Lung microvascular endothelial cell (primary cell): ENCODE measurements at regions not wholly inside any gene's neighbourhood (a gene's known extent, or its start where the extent isn't known, plus 50 kb on each side); places are given as distances from the start of the nearest gene placed in this dataset.

Source experiments
- DNase-seq, 2 donors: peaks; one replicate each; pipeline versions ENCODE4 v3.0.0 to v3.0.0-alpha.2; 2010; ENCODE audit warnings: low read depth in 2 of 2

DNA sequence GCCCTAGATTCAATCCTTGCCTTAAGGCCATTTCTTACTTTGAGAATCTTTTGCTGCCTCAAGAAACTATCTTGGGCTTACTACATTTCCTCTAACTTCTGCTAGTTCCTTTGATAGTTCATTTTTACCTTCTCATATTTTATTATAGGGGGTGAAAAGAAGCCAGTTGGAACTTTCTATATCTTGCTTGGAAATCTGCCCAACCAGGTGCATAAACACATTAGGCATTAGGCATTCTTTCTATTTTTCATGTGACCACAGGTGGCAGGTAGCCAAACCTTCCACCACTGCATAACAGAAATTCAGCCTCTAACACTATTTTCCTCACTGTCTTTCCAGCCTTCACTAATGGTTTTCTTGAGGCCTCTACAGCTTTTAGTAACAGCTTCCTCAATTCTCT is 300.0 kb upstream of the SP8 start:
- DNase-seq: peak in 1 of 2 donors; percentile 8

DNA sequence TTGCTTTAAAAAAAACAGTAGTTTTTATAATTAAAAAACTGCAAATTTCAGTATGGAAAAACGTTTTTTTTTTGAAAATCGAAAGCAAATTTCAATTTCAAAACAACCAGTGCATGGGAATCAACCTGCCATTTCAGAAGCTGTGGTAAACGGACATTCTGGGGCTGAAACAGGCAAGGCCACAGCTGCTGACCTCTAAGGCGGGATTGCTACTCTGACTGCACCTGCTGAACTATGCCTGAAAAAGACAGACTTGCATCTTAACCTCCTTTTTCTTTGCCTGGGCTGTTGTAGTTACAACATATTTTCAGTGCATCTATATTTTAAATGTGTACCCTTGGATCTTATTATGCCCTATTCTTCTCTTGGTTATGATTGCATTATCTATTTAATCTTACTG is 303.0 kb upstream of the SP8 start:
- no peak for DNase-seq

DNA sequence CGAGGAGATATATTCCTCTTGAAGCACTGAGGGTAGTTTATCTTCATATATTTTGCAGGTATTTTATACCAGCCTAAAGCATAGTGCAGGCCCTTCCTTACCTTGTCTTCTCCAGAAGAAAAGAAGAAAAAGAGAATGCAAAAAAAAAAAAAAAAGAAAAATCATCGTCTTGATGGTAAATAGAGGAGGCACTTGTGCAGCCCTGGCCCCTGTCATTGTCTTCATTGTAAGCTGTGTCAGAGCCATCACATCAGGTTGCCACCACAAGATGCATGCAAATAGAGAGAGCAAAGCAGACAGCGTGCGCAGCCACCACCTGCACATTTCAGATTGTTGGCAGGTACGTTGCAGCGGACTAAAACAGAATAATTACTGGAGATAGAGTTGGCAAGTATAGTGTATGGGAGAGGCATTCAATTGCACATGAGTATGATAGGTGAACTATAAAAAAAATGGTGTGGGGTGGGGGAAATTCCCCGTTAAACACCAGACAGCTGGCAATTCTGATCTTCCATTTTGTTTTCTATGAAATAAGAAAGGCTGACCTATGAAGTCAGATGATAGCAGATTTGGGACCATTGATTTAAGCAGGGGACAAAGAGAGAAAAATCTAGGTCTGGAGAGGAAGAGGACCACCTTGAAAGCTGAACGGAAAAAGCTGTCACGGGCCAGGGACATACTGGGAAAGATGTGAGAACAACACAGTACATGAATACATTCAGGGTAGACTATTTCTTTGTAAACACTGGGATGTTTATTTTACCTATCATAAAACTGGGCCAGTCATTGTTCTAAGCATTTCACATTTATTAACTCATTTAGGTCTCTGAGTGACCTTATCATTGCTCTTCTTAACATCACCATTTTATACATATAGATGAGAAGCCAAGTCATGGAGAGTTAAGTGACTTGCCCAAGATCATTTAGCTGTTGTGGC is 306.3 kb upstream of the SP8 start:
- no peak for DNase-seq

DNA sequence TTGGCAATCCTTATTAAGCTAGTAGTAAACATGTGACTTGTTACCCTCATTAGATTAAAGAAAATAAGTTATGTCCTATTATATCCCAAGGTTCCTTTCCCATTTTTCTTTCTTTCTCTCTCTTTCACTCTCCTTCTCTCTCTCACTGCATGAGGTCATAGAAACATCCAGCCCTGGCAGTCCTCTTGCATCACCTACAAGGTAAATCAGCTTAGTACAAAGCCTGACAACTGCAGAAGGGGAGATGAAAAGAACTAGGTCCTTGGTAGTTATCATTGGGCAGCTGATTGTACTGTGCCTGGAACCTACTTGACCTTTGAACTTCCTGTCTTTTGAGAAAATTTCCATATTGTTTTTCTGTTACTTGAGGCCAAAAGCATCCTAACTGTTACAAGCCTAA is 307.9 kb upstream of the SP8 start:
- DNase-seq: no peak

DNA sequence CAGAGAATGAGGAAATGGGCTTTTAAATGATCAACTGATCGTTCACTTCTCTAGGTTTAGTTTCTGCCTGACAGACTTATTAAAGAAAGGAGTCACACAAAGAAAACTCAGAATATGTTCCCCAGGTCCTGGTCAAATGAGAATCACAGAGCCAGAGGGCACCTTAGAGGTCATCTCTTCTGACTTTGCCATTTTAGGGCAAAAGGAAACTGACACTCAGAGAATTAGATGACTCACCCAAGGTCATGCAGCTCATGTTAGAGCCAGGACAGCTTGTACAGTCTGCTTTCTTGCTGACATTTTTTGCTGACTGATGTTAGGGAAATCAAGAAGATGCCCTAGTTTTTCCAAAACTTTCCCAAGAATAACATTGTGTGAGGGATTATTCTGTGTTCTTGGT is 312.7 kb upstream of the SP8 start:
- DNase-seq: no peak

DNA sequence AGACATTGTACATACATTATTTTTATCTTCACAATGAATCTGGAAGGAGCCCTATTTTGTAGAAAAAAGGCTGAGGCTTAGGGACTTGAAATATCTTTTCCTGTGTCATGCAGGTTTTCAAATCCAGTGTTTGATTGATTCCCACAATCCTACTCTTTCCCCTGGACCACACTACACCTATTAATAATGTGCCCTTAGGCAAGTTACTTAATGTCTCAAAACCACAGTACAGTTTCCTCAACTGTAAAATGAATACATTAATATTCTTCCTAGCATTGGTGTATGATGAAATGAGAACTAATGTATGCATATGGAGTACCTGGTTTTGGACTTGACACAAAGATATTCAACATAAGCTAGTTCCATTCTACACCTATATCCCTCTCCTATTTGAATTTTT is 313.3 kb upstream of the SP8 start:
- no peak for DNase-seq

DNA sequence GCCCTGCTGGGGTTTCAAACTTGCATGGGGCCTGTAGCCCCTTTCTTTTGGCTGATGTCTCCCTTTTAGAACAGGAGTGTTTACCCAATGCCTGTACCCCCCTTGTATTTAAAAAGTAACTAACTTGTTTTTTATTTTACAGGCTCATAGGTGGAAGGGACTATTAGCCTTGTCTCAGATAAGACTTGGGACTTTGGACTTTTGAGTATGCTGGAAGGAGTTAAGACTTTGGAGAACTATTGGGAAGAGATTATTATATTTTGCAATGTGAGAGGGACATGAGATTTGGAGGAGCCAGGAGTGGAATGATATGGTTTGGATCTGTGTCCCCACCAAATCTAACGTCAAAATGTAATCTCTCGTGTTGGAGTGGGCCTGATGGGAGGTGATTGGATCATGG is 314.9 kb upstream of the SP8 start:
- no peak for DNase-seq

DNA sequence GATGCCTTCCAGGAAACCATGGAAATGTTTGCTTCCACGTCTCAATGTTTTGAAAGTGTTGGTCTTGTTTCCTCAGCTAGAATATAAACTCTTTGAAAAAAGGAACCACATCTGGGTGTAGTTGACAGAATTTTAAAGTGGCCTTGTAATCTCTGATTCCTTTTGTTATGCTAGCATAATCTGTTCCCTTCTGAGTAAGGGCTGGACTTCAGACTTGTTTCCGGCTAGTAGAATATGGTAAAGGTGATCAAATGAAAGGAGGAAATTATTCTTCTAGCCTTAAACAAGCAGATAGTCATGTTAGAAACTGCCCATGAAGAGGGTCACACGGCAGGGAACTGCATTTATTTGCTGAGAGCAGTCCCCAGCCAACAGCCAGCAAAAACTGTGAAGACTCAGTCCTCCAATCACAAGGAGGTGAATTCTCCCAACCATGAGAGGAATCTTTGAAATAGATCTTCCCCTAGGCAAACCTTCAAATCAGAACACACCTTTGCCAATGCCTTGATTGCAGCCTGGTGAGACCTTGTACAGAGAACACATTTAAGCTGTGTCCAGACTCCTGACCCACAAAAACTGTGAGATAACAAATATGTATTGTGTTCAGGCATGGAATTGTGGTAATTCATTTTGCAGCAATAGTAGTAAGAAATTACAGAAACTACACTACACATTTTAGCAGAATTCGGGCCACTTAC is 316.9 kb upstream of the SP8 start:
- DNase-seq: no peak

DNA sequence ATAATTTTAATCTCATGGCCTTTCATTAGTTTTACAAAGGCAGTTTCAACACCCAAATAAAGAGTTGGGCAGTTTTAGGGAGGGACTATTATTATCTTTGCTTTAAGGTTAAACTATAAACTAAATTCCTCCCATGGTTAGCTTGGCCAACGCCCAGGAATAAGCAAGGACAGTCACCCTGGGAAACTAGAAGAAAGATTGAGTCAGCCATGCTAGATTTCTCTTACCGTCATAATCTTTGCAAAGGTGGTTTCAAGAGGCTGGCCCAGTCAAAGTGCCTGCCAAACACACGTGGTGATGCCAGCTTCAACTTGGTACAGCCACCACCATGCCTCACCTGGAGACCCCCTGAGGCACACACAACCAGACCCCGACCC is 317.4 kb upstream of the SP8 start:
- DNase-seq: no peak

DNA sequence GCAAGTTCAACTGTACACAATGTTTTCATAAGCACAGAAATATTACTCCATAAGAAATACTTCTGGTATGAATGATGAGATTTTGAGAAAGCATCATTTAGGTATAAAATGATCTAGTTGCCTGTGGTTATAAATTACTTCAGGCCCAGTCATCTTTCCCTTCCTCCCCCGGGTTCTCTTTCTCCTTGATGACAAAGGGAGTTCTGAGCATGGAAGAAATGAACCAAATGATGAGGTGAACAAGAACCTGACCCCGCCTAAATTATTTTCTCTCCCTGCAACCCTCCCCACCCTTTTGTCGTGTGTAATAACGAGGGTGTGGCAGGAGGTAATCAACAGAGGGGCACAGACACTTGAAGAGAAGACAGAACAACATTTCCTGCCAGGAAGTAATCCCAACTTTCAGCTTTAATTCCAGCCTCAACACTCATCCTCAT is 319.6 kb upstream of the SP8 start:
- no peak for DNase-seq

DNA sequence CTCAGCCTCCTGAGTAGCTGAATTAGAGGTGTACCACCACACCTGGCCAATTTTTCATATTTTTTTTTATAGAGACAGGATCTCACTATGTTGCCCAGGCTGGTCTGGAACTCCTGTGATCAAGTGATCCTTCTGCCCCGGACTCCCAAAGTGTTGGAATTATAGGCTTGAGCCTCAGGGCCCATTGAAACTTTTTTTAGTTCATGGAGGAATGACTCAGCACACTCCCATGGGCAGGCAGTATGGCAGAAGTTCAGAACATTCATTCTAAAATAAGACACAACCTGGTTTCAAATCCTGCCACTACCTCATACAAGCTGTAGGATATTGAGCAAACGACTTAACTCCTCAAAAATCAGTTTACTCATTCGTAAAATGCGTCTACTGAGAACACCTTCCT is 320.4 kb upstream of the SP8 start:
- no peak for DNase-seq

DNA sequence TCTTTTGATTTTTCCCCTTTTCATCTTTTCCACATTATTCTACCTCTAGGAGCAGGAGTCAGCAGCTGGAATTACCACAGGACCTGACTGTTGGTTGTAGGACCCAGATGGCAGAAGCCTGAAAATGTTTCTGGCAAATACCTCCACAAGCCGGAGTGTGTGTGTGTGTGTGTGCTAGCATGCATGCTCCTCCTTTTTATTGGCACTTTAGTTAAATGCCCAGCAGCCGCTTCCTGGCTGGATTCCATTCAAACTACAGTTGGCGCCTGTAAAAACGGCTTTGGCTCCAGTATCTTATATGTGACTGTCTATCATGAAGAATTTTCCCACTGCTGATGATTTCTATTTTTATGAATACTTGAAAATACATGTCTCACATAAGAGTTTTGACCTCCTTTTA is 319.7 kb upstream of the SP4 start:
- peak in 1 of 2 donors; percentile 0 for DNase-seq

DNA sequence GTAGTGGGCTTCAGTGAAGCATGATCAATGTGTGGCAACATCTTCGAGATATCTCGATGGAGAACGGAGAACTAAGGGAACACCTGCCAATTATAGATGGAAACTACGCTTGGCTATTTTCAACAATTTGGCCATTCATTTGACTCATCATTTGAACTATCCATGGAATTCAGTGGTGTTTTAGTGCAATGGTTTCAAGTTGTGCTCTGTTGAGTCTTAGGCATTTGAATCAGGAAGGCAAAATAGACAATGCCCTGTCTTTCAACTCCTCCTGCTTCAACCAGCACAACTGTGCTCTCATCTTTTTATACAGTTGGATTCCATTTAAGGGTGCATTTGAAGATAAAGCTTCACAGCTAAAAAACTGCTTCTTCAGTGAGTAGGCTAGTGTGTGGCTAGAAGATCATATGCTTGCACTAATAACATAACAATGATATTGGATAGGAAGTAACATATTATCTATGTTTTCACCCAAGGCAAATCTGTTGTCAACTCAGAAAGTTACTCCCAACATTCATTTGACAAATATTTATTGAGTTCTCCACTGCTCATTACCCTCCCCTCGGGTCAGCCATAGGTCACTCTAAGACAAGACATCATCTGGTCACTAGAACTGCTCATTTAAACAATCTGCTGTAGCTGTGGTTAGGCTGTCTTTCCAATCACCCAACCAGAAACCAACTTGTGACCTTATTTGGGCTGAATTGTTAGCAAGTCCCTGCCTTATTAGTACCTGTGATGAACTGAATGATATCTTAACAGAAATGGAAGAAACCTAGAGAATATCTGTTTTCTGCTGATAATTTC is 314.1 kb upstream of the SP4 start:
- DNase-seq: no peak

DNA sequence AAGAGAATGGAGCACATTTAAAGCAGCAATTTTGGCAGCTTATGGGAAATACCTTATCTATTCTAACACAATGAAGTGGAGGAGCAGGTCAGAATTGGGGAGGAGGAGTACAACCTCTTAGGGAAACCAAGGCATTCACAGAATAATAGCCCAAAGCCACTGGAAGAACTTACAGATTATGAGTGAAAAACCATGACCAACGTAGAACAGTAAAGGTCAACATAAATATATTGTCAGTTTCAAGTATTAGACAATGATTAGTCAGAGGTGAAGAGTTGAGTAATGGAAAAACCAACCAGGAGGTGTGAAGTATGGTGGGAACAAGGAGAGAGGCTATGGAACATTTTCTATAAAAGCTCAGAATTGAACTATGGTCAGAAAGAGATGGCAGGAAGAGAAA is 304.3 kb upstream of the SP4 start:
- DNase-seq: no peak

DNA sequence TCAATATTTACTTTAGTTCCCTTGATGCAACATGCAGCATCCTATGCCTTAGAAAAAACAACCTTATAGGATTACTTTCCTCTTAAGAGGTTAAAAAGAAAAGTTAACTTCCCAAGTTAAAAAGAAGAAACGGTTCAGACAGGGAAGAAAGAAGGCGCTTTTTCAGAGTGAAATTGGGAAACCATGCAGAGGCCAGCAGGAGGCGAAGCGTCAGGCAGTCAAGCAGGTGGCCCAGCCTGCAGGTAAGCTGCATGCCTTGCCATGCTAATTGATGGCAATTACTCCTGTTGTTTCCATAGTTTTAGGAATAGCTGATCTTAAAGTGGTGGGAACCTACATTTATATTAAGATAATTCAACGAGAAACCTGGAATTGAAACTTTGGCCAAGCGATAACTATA is 302.6 kb upstream of the SP4 start:
- DNase-seq: no peak

DNA sequence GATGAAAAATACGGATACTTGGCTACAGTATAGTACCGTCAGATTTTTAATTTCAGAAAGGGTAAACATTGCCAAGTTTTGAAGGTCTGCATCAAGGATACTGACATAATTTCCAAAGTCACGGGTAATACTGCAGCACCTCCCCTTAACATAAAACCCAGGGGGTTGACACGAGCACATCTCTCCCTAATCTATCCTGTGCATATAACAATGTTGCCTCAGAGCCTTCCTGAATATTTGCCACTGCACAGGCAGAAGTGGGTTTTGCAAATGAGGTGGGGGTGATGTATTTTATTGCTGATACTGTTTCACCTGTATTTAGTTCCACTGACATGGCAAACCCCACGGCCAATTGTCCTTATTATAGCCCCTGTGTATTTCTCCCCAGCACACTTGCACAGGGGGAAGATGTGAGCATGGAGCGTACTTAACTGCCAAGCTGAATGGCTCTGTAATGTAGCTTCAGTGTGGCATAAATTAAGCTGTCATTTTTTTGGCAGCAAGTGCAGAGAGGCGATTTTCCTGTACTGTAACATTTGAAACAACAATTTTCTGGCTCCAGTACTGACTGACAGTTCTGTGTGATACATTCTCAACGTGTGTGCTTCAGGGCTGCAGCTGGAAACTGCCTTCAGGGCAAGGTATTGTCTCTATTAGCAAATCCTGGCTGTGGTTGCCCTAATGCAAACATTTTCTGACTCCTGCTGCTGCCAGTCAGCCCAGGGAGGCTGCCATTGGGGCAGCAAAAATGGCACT is 299.6 kb upstream of the SP4 start:
- no peak for DNase-seq

DNA sequence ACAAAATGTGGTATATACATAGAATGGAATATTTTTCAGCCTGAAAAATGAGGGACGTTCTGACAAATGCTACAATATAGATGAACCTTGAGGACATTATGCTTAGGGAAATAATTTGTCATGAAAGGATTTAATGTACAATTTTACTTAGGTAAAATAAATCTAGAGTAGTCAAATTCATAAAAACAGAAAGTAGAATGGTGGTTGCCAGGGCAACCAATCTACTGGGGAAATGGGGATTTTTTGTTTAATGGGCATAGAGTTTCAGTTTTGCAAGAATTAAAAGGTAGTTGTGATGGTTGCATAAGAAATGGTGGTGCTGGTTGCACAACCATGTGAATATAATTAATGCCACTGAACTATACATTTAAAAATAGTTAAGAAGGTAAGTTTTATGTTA is 296.0 kb upstream of the SP4 start:
- no peak for DNase-seq

DNA sequence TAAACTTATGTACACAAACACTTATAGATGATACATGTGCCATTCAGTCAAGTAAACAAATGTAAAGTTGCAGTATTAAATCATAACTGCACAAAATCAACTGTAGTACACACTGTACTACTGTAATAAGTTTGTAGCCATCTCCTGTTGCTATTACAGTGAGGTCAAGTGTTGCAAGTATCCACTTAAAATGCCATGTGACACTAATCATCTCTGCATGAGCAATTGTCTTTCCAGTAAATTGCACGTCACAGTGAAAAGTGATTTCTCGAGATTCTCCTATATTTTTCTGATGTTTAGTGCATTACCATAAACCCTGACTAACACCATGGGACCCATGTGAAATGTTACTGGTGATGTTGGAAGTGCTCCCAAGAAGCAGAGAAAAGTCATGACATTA is 293.3 kb upstream of the SP4 start:
- DNase-seq: no peak

DNA sequence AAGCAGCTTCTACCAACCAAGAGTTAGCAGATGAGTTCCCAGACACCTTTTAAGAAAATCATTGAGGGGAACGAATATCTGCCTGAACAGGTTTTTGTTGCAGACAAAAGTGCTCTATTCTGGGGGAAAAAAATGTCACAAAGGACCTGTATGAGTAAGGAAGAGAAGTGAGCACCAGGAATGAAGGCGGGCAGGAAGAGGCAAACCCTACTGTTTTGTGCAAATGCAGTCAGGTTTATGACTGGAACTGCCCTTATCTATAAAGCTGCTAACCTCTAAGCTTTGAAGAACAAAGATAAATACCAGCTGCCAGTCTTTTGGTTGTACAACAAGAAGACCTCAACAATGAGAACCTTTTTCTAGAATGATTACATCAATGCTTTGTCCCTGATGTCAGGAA is 292.4 kb upstream of the SP4 start:
- DNase-seq: no peak

DNA sequence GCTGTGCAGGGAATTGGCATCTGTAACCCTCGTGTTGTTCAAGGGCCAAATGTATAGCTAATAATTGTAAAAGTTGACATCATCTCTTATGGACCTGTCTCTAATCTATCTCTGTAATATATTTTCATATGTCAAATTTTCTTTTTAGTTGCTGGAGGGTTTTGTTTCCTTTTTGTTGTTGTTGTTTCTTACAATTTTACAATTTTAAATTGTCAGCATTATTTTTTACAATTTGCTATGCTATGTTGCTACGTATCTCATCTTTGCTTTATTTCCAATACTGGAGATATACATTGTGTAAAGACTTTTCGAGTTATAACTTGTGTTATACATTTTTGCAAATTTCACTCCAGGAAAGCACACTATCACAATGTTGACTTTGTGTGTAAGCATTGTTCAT is 290.2 kb upstream of the SP4 start:
- DNase-seq: no peak

DNA sequence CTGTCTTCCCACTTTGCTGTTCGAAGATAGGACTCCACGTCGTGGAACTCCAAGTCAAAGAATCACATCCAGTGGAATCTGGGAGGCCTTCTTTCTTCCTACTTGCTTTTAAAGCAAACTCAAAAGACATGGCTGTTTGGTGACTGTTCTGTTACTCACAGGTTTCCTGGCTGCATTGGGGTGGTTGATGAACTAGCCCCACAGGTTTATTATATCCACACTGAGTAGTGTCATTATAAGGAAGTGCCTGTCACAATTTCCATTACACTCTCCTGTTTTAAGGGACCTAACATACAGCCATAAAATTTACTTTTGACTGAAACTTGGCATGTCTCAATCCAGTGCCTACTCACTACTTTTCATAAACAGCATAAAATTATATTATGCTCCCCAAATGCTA is 287.3 kb upstream of the SP4 start:
- DNase-seq: no peak

DNA sequence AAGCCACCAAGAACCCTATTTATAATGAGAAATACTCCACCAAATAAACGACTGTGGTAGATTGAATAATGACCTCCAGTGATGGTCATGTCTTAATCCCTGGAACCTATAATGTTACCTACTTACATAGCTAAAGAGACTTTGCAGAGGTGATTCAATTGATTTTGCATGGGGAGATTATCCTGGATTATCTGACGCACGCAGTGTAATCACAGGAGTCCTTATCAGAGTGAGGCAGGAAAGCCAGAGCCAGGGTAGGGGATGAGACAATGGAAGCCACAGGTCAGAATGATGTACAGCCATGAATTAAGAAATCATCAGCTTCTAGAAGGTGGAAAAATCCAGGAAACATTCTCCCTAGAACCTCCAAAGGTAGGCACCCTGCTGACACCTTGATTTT is 286.4 kb upstream of the SP4 start:
- DNase-seq: no peak
